PC-9 (cell line): ENCODE measurements at regions not wholly inside any gene's neighbourhood (a gene's known extent, or its start where the extent isn't known, plus 50 kb on each side); places are given as distances from the start of the nearest gene placed in this dataset.

Experiments
- EZH2 ChIP-seq: fragments of 200-600 bp; sonication (generic); IDR thresholded peaks from 2 replicates; pipeline ENCODE4 v1.8.0; 2017; ENCODE audit warnings: antibody characterized with exemption, low read depth
- TF ChIP-seq, protein P1 (sequence below): fragments of 200-600 bp; sonication (generic); conservative IDR thresholded peaks from 2 replicates; pipeline ENCODE4 v1.6.1; 2017; ENCODE audit warnings: mixed run types, antibody characterized with exemption, mild to moderate bottlenecking, moderate library complexity

DNA sequence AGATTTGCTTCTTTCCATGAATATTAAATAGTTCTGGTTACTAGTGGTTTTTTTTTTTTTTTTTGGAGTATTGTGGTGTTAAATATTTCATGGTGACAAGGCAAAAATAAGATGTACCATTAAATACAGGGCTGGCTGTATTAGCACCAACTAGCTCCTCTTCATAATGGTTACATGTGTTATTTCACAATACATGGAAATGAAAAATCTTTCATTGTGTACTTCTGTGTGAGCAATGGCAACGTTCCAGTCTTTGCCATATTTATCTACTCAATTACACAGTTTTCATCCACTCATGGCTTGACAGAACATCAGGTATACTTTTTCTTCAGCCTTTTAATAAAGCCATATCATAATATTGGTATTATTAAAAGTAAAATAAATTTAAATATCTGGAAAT is 394.7 kb upstream of the GRM3 start:
- TF ChIP-seq, protein P1, sequence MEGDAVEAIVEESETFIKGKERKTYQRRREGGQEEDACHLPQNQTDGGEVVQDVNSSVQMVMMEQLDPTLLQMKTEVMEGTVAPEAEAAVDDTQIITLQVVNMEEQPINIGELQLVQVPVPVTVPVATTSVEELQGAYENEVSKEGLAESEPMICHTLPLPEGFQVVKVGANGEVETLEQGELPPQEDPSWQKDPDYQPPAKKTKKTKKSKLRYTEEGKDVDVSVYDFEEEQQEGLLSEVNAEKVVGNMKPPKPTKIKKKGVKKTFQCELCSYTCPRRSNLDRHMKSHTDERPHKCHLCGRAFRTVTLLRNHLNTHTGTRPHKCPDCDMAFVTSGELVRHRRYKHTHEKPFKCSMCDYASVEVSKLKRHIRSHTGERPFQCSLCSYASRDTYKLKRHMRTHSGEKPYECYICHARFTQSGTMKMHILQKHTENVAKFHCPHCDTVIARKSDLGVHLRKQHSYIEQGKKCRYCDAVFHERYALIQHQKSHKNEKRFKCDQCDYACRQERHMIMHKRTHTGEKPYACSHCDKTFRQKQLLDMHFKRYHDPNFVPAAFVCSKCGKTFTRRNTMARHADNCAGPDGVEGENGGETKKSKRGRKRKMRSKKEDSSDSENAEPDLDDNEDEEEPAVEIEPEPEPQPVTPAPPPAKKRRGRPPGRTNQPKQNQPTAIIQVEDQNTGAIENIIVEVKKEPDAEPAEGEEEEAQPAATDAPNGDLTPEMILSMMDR, result no peak
- TF ChIP-seq EZH2, result no peak
